Activated naive CD4-positive, alpha-beta T cell treated with anti-CD3 and anti-CD28 coated beads, Interleukin-2, amount 50 U/mL, for 16 hours (primary cell): ENCODE measurements at regions not wholly inside any gene's neighbourhood (a gene's known extent, or its start where the extent isn't known, plus 50 kb on each side); places are given as distances from the start of the nearest gene placed in this dataset.

Experiments
- DNase-seq: peaks from one replicate; pipeline ENCODE4 v3.0.0-alpha.2; 2020

DNA sequence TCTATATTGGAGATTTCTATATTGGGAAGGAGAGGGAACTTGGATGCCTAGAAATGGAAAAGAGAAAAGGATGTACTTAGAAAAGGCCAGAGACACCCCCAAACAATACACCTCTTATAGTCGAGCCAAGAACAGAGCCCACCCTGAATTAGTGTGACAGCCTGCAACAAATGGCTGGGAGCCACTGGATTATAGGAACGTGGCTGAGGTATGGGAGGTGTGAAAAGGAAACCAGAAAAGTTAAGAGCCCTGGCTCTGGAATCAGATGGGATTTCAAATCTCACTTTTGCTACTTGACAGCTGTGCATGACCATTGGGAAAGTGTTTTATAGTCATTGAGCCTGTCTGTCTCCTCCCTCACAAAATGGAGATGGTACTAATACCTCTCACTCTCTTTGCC is 394.0 kb downstream of the ZNF521 start:
- no peak for DNase-seq

GRCh38 chr18:24959051-24959476 is 392.9 kb downstream of the ZNF521 start:
- DNase-seq = no peak

- DNase-seq = no peak
Measured at GRCh38 chr18:24964216-24964615, 387.8 kb downstream of the ZNF521 start.

GRCh38 chr18:24968238-24968775 is 383.7 kb downstream of the ZNF521 start:
- DNase-seq = no peak

- DNase-seq = no peak
Measured at GRCh38 chr18:24972577-24972976, 379.4 kb downstream of the ZNF521 start.

DNA sequence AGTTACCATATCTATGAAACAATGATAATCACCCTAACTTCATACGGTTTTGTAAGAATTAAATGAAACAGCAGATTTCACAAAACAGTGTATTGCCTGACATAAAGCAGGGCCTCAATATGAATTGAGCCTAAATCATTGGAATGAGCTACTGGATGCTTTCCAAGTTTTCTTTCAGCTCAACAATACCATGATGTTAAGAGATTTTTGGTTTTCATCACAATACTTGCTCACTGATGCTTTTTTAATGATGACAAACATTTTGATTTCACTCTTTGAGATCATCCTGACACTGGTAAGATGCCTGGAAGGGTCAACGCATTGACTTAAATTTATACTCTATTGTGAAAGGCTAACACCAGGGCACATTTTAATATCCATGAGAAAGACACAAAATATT is 377.5 kb downstream of the ZNF521 start:
- no peak for DNase-seq

GRCh38 chr18:24975496-24976372 is 376.2 kb downstream of the ZNF521 start:
- DNase-seq = no peak

- no peak for DNase-seq
Measured at GRCh38 chr18:24976502-24976901, 375.5 kb downstream of the ZNF521 start.

GRCh38 chr18:24979235-24979634 is 372.7 kb downstream of the ZNF521 start:
- no peak for DNase-seq

- DNase-seq = no peak
Measured at GRCh38 chr18:24982831-24983230, 369.1 kb downstream of the ZNF521 start.

- no peak for DNase-seq
Measured at GRCh38 chr18:24983566-24984139, 368.3 kb downstream of the ZNF521 start.

DNA sequence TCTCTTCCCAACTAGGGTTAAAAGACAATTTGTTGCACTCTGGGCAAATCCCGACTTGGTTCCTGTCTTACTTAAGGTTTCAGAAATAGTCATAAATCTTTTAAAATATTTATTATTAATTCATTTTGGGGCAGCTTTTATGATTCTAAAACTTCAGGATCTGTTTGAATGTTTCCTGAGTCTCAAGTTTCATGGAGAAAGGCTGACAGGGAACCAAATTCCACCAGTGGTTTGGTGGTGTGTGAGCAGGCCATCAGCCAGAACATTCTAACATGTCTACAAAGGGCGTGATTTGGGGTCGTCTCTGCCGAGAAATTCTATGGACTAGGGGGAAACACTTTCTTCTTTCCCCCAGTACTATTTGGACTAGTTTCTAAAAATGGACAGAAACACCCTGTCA is 366.4 kb downstream of the ZNF521 start:
- DNase-seq = no peak

DNA sequence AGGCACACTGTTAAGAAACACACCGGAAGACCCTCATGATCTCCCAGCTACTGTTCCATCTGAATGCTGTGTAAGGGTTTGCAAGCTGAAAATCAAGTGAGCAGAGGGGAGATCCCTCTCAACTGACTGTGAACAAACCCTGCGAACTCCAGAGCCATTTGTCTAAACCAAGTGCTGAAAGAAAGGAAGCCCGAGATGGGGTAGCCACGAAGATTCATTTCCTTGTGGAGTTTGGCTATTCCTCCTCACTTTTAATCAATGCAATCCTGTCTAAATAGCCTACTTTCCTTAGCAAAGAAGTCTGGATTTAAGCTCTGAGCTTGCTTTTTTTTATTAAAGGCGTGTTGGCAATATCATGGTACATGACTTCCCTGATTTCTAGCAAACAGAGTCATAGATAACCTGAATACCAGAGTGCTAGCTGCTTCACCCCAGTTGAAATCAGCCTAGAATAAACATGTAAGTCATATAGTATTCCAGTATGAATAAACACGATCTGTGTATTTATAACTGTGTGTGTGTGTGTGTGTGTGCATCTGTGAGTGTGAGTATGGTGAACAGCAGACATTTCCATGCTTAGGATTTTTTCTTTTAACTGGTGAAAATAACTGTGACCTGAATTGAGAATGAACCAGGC is 365.2 kb downstream of the ZNF521 start:
- no peak for DNase-seq

DNA sequence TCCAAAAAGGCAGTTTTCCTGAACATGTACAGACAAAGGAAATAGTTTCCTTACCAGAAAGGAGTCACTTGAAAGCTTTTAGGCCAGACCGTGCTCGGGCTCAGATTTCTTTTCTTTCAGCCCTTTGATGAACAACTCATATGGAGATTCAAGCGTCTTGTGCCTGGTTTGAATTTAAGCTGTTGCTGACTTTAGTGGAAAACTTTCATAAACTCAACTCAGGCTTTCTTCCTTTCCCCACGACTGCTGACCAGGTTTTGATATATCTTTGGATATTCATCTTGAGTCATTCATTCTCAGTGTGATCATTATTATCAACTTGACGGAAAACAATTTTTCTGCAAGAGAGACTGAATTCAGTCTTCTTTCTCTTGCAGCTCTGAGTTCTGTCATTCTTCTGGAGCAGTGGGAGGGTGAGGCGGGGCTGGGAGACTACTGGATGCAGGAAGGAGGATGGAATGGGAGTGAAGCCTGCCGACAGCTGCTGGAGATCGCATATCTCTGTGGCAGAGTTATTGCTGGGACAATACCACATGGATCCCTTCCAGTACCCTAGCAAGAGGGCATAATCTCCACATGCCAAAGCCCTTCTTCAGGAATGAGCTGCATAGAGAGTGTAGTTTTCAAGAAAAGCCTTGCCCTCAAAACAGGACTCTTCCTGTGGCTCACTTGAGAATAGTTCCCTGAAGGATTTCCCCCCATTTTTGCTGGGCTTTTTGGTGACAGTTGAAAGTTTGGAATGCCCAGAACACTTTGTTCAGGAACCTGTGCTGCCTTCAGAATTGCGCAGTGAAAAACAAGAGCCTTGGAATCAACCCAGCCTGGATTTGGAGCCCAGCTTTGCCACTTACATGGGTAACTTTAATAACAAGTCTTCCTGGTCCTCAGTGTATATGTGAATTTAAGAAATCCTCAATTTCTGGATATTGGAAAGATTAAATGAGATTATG is 364.4 kb downstream of the ZNF521 start:
- DNase-seq = no peak

GRCh38 chr18:24988253-24988840 is 363.6 kb downstream of the ZNF521 start:
- DNase-seq = no peak

DNA sequence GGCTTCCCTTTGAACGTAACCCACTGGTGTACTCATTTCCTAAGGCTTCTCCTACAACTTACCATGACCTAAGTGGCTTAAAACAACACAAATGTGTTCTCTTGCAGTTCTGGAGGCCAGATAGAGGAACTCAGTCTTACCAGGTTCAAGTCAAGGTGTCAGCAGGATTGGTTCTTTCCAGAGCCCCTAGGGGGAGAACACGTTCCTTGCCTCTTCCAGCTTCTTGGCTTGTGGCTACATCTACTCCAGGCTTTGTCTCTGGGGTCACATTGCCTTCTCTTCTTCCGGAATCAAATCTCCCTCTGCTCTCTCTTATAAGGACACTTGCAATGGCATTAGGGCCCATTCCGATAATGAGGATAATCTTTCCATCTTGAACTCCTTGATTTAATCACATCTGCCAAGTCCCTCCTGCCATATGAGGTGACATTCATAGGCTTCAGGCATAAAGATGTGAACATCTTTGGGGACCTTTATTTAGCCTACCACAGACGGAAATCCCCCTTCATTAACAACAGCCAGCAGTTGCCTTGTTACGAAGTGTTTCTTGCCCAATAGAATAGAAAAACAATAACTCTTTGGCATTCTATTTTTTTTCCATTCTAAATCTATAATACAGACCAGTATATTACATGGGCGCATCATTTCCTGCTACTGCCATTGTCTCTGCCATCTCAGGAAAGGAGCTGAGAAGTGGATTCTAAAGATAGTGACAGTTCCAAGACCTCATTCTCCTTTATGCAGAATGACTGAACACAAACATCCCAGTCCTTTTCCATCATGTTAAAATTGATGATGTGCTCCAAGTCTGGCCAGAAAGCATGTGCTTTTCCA is 362.0 kb downstream of the ZNF521 start:
- no peak for DNase-seq

DNA sequence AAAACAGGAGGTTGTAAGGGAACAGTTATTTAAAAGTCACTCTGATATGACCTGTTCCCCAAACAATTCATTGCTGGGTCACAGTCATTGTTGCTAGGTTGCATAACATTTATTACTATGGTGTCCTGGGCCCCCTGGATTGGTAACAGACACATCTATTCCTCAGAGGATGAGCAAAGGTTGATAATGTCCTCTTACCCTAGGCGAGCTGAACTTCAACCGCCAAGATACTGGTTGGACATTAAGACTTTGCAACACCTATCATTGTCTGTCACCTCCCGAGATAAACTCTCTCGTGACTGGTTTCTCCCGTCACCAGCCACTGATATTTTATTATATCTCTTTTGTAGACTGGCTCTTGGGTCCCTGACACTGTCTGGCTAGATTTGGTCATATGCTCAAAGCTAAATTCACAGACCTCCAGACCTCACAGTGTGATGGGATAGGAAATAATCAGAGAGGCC is 361.3 kb downstream of the ZNF521 start:
- no peak for DNase-seq

DNA sequence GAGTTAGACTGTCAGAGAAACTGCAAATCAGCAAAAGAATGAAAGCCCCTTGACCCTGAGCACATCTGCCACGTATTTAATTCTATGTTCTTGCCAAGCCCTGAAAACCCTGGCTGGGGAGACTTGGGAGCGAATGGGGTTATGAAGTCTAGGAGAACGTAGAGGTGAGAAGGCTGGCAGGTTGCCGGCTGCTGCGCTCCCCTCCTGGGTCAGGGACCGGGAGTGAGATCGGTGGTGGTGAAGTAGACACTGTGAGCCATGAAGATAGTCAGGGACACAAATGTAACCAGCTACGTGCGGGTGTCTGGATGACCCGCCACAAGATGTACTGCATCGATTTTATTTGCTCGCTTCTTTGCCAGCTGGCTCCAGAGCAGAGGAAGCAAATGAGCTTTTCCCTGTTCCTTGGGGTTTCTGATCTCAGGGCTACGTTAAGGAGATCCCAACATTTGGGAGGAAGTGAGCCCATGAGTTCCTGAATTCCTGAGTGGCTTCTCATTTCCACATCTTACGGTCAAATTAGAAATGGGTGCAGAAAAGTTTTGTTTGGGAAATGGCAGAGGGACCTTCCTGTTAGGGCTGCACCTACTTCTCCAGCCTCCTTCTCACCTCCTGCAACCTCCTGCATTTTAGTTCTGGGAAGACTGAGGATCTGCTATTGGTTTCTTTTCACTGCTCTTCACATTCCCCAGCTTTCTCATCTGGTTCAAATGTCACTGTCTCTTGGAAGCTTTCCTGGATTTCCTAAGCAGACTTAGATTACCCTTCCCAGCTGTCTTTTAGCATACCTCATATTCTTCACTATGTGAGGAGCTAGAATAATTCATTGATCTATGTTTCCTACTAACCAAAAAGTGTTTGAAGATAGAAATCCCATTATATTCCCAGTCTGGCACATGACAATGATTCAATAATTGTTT is 360.6 kb downstream of the ZNF521 start:
- no peak for DNase-seq

DNA sequence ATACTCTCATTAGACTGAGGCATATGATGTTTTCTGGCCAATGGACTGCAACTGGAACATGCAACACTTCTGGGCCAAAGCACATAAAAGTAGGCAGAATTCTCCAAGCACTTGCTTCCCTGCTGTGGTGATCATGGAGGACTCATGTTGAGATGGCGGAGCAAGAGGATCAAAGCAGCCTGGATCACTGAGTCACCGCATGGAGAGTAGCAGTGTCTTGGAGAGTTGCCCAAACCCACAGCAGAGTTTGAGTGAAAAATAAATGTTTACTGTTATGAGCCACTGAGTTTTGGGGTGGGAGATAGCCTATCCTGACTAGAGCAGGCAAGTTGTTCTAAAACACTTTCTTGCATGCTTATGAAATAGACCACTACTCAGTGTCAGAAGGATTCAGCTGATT is 359.5 kb downstream of the ZNF521 start:
- no peak for DNase-seq

DNA sequence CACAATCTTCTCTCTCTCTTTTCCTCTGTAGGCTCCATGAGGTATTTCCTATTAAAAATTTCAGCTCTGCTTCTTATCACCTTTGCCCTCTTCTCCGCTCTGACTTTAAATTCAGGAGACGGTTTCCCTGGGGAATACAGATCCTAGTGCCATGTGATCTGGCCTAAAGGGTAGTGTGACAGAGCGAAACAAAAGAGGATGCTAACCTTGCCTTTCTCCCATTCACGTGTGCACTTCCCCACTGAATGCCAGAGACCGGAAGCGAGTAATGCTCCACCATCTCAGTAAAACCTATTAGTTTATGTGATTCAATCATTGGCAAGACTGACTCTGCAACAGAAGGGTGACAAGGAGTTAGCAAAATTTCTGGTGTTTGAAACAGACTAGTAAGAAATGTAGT is 358.3 kb downstream of the ZNF521 start:
- no peak for DNase-seq
